ENCODE measurements at regions not wholly inside any gene's neighbourhood (a gene's known extent, or its start where the extent isn't known, plus 50 kb on each side); places are given as distances from the start of the nearest gene placed in this dataset.

DNA sequence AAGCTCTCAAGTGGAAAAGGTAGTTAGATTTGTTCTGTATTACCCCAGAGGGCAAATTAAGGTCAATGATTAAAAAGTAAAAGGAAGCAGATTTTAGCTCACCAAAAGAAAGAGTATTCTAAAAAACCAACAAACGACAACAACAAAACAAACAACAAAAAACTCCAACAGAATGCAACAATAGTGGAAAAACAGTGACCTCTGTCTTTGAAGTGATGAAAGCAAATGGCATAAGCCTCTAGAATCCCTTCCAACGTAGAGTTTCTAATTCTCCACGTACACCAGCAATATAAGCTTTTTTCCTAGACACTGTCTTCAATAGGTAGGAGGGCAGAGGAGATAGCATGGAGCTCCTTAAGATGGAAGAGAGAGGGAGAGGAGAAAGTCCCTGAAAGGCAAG is 359.1 kb downstream of the TTLL7 start:
- 62% methylated on average over 3 of the region's 3 CpGs for WGBS (ENCODE audit: insufficient coverage, low coverage, low lambda C conversion rate, missing lambda C conversion rate)
- no peaks in the 10 kb centered on the region for H3K27me3 ChIP-seq
- H3K9me3 ChIP-seq = no peaks in the 10 kb centered on the region
- H3K27ac ChIP-seq = no peak overlapping the region
- ATAC-seq (no peak), DNase-seq (no peak)
- no peaks in the 10 kb centered on the region for H3K36me3 ChIP-seq
- no peaks in the 10 kb centered on the region for H3K4me1 ChIP-seq
- no peak overlapping the region for H3K4me3 ChIP-seq
- intact Hi-C loops (cut with DNase I) = no loop called here
- TF ChIP-seq POLR2A (IDR thresholded peaks at IDR 0.05) = no peak
- TF ChIP-seq, protein P1, sequence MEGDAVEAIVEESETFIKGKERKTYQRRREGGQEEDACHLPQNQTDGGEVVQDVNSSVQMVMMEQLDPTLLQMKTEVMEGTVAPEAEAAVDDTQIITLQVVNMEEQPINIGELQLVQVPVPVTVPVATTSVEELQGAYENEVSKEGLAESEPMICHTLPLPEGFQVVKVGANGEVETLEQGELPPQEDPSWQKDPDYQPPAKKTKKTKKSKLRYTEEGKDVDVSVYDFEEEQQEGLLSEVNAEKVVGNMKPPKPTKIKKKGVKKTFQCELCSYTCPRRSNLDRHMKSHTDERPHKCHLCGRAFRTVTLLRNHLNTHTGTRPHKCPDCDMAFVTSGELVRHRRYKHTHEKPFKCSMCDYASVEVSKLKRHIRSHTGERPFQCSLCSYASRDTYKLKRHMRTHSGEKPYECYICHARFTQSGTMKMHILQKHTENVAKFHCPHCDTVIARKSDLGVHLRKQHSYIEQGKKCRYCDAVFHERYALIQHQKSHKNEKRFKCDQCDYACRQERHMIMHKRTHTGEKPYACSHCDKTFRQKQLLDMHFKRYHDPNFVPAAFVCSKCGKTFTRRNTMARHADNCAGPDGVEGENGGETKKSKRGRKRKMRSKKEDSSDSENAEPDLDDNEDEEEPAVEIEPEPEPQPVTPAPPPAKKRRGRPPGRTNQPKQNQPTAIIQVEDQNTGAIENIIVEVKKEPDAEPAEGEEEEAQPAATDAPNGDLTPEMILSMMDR (IDR thresholded peaks at IDR 0.05) = peak in 2 of 4 donors; percentile 15 to 17

DNA sequence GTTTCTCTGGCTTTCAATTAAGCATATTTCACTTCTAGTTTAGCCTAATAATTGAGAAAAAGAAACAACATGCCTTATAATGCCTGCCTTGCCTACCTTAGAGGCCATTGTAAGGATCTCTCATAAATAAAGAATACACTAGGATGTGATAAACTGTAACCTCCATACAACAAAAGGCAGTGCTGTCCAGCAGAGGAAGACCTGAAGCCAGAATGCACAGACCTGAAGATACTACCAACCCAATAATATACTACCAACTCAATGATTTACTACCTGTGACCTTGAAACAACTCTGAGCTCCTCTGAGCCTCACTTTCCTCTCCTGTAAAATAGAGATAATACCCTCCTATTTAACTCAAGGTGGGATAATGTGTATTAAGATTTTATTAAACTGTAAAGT is 361.3 kb downstream of the TTLL7 start:
- Histone ChIP-seq H3K4me3 (no peak overlapping the region), H3K9me3 (no peaks in the 10 kb centered on the region), H3K27me3 (no peaks in the 10 kb centered on the region), H3K4me1 (no peaks in the 10 kb centered on the region), H3K27ac (no peak overlapping the region), H3K36me3 (no peaks in the 10 kb centered on the region)
- intact Hi-C loops (cut with DNase I) = no loop called here
- DNase-seq (no peak), ATAC-seq (no peak)
- TF ChIP-seq, protein P1 (IDR thresholded peaks at IDR 0.05) = no peak
- no peak for TF ChIP-seq POLR2A (IDR thresholded peaks at IDR 0.05)

DNA sequence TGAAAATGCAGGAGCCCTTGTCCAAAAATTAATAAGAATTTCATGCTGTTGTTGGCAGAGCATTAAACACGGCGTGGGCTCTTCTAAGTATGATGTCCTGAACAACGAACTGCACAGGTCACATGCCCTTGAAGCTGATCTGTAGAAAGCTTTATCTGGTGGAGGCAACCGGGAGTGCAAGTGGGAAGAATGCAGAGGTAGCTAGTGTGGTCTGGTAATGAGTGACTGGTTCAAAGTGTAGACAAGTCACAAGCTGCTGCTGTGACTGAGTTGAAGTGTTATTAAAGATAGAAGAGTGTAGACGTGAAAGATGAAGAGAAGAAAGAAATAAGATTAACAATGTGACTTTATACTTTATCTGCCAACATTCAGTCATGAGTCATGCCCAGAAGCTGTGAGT is 361.9 kb downstream of the TTLL7 start:
- no peaks in the 10 kb centered on the region for H3K27me3 ChIP-seq
- H3K27ac ChIP-seq = no peak overlapping the region
- DNase-seq (no peak), ATAC-seq (no peak)
- H3K9me3 ChIP-seq = no peaks in the 10 kb centered on the region
- intact Hi-C loops (cut with DNase I) = no loop called here
- no peak overlapping the region for H3K4me3 ChIP-seq
- 74% methylated on average over 5 of the region's 5 CpGs for WGBS (ENCODE audit: insufficient coverage, low coverage, low lambda C conversion rate, missing lambda C conversion rate)
- H3K4me1 ChIP-seq = no peaks in the 10 kb centered on the region
- TF ChIP-seq, protein P1 (IDR thresholded peaks at IDR 0.05) = no peak
- no peak for TF ChIP-seq POLR2A (IDR thresholded peaks at IDR 0.05)
- no peaks in the 10 kb centered on the region for H3K36me3 ChIP-seq

DNA sequence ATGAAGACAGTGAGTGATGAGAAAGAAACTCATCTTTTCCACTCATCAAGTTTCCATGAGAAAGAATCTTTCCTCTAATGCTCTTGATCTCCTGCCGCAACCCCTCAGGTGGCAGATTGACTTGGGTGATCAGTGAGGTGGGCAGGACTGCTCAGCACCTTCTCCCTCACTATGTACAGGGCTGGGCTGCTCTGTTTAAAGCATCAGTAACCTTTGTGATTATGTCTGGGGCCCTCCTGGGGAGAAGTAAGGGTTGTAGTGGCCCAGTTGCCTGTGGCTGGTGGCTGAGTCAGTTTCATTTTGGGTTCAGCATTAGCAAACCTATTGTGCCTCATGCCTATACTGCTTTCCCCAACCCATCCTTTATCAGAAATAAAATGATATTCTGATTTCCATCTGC is 366.0 kb downstream of the TTLL7 start:
- no peak overlapping the region for H3K27ac ChIP-seq
- H3K4me3 ChIP-seq = no peak overlapping the region
- 100% methylated on average over 1 of the region's 1 CpG for WGBS (ENCODE audit: insufficient coverage, low coverage, low lambda C conversion rate, missing lambda C conversion rate)
- H3K36me3 ChIP-seq = no peaks in the 10 kb centered on the region
- TF ChIP-seq, protein P1 (IDR thresholded peaks at IDR 0.05) = no peak
- no peak for TF ChIP-seq POLR2A (IDR thresholded peaks at IDR 0.05)
- no peaks in the 10 kb centered on the region for H3K27me3 ChIP-seq
- DNase-seq (no peak), ATAC-seq (no peak)
- no peaks in the 10 kb centered on the region for H3K4me1 ChIP-seq
- H3K9me3 ChIP-seq = no peaks in the 10 kb centered on the region
- intact Hi-C loops (cut with DNase I) = no loop called here

DNA sequence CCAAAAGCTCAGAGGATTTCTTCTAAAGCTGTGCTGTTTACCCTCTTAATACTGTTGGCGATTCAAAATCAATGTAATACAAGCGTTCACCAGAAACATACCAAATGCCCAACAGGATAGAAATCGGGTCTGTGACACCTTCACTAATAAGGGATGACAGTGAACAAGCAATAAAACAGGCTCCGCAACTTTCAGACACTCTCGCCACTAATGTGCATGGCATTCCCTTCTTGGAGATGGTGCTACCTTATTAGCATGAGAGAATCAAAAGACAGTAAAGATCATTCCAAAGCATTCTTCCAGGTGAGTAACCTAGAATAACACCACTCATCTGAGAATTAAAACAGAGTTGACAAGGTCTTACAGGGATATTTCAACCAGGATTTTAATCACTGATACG is 367.1 kb downstream of the TTLL7 start:
- ATAC-seq = no peak
- TF ChIP-seq, protein P1 (IDR thresholded peaks at IDR 0.05) = no peak
- TF ChIP-seq POLR2A (IDR thresholded peaks at IDR 0.05) = no peak
- intact Hi-C loops (cut with DNase I) = no loop called here
- H3K4me1 ChIP-seq = peaks cover 0 to 6% (median 3%) of the 10 kb centered on the region in 4 donors
- H3K4me3 ChIP-seq = no peak overlapping the region
- no peak overlapping the region for H3K27ac ChIP-seq
- DNase-seq = no peak
- no peaks in the 10 kb centered on the region for H3K27me3 ChIP-seq
- 91% methylated on average over 6 of the region's 6 CpGs for whole genome bisulfite sequencing (ENCODE audit: insufficient coverage, low coverage, low lambda C conversion rate, missing lambda C conversion rate)
- no peaks in the 10 kb centered on the region for H3K36me3 ChIP-seq
- no peaks in the 10 kb centered on the region for H3K9me3 ChIP-seq

All from right lobe of liver (tissue), 6 donors.